Keratinocyte (primary cell): ENCODE measurements at regions not wholly inside any gene's neighbourhood (a gene's known extent, or its start where the extent isn't known, plus 50 kb on each side); places are given as distances from the start of the nearest gene placed in this dataset.

Source experiments
- DNase-seq: peaks from one replicate; pipeline ENCODE4 v3.0.0-alpha.2; 2011; ENCODE audit warnings: low read depth, missing footprints, low spot score
- FAIRE-seq: peaks from 2 replicates; lab custom pipeline; 2011; peaks lifted over from hg19 to GRCh38; lab: Jason Lieb, UNC
- H2AFZ ChIP-seq: 2 replicates; pipeline ENCODE4 v1.6.0; 2012; ENCODE audit warnings: low read length, control low read depth, inconsistent platforms; ENCODE audit not compliant: control insufficient read depth
- H3K27ac ChIP-seq: 2 replicates; pipeline ENCODE4 v1.5.1; 2011; ENCODE audit warnings: low read length; ENCODE audit not compliant: control insufficient read depth, insufficient read depth
- H3K27me3 ChIP-seq: 3 replicates; pipeline ENCODE4 v1.6.0; 2011; ENCODE audit warnings: low read length; ENCODE audit not compliant: control insufficient read depth, insufficient read depth; ENCODE audit errors: extremely low read depth
- H3K36me3 ChIP-seq, 2 experiments: 2 replicates in 1 of 2; 3 replicates in 1 of 2; pipeline ENCODE4 v1.5.1; 2011; ENCODE audit warnings: low read length in 2 of 2, mild to moderate bottlenecking in 1 of 2; ENCODE audit not compliant: control insufficient read depth in 2 of 2, insufficient read depth in 2 of 2; ENCODE audit errors: extremely low read depth in 1 of 2
- H3K4me1 ChIP-seq: 3 replicates; pipeline ENCODE4 v1.5.1; 2011; ENCODE audit warnings: low read length; ENCODE audit not compliant: control insufficient read depth, insufficient read depth; ENCODE audit errors: extremely low read depth
- H3K4me2 ChIP-seq: 3 replicates; pipeline ENCODE4 v1.6.0; 2011; ENCODE audit warnings: low read depth, low read length; ENCODE audit not compliant: control insufficient read depth, insufficient read depth; ENCODE audit errors: extremely low read depth
- H3K4me3 ChIP-seq, 3 experiments: fragments of 200-600 bp in 1 of 3; sonication (generic) in 1 of 3; 2 replicates in 2 of 3; 3 replicates in 1 of 3; pipeline ENCODE4 v1.5.1; 2011 to 2016; ENCODE audit warnings: low read length in 3 of 3, mild to moderate bottlenecking in 3 of 3, control low read depth in 2 of 3, inconsistent platforms in 1 of 3, low read depth in 1 of 3, mixed read lengths in 1 of 3, mixed run types in 1 of 3, moderate library complexity in 1 of 3; ENCODE audit not compliant: control insufficient read depth in 2 of 3, insufficient read depth in 2 of 3; ENCODE audit errors: extremely low read depth in 1 of 3
- H3K79me2 ChIP-seq: 2 replicates; pipeline ENCODE4 v1.6.0; 2012; ENCODE audit warnings: low read length; ENCODE audit not compliant: control insufficient read depth, insufficient read depth
- H3K9ac ChIP-seq: 3 replicates; pipeline ENCODE4 v1.6.0; 2011; ENCODE audit warnings: low read length; ENCODE audit not compliant: control insufficient read depth, insufficient read depth; ENCODE audit errors: extremely low read depth
- H3K9me1 ChIP-seq: 3 replicates; pipeline ENCODE4 v1.6.0; 2011; ENCODE audit warnings: low read length; ENCODE audit not compliant: control insufficient read depth, insufficient read depth; ENCODE audit errors: extremely low read depth
- H3K9me3 ChIP-seq: 2 replicates; pipeline ENCODE4 v1.5.1; 2012; ENCODE audit warnings: low read depth, low read length; ENCODE audit not compliant: control insufficient read depth
- H4K20me1 ChIP-seq: 3 replicates; pipeline ENCODE4 v1.6.0; 2011; ENCODE audit warnings: low read length; ENCODE audit not compliant: control insufficient read depth, insufficient read depth; ENCODE audit errors: extremely low read depth
- EZH2 ChIP-seq: IDR thresholded peaks from one replicate; pipeline ENCODE4 v1.6.1; 2012; ENCODE audit warnings: inconsistent platforms, mild to moderate bottlenecking, low read length, moderate library complexity
- dilution Hi-C: fragments of 300-500 bp; cut with MboI; formaldehyde crosslinking; loops from one replicate; pipeline ENCODE4 v1.7.0; 2020; ENCODE audit warnings: low sequenced_read_pairs; ENCODE audit not compliant: extremely low pct_ligation_motif_present
- TF ChIP-seq, protein P1 (sequence below), 3 experiments: IDR thresholded peaks in 1 of 3; conservative IDR thresholded peaks in 1 of 3; optimal IDR thresholded peaks in 1 of 3; 2 replicates in 2 of 3; 3 replicates in 1 of 3; pipeline versions ENCODE3 to v1.5.1; 2011; ENCODE audit warnings: low read length in 3 of 3, mild to moderate bottlenecking in 3 of 3, moderate library complexity in 2 of 3, control low read depth in 1 of 3, inconsistent platforms in 1 of 3; ENCODE audit not compliant: insufficient read depth in 2 of 3; ENCODE audit errors: extremely low read depth in 1 of 3

DNA sequence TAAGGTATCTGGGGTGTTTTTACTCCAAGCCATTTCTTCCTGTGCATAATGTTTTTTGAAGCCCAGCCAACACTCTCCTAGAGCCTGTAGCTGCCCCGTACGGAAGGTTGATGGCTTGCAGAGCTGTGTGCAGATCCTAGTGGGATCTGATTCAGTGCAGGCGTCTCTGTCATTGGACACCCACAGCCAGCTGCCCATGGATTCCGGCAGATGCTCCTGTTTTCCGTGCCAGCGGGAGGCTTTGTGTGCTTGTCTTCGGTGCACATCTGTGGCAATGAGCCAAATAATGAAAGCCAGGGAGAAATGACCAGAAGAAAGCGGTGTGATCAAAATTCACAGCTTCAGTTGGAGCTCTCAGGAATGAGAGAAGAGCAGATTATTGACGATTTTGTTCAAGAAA lies 426.4 kb downstream of the TYW1 start:
- FAIRE-seq (no peak), DNase-seq (no peak)
- H3K4me1 ChIP-seq = no peaks in the 10 kb centered on the region
- no peaks in the 10 kb centered on the region for H3K79me2 ChIP-seq
- no peaks in the 10 kb centered on the region for H3K9me3 ChIP-seq
- no peak overlapping the region for H3K9ac ChIP-seq
- H3K4me3 ChIP-seq = no peak overlapping the region
- no peaks in the 10 kb centered on the region for H4K20me1 ChIP-seq
- TF ChIP-seq, protein P1, sequence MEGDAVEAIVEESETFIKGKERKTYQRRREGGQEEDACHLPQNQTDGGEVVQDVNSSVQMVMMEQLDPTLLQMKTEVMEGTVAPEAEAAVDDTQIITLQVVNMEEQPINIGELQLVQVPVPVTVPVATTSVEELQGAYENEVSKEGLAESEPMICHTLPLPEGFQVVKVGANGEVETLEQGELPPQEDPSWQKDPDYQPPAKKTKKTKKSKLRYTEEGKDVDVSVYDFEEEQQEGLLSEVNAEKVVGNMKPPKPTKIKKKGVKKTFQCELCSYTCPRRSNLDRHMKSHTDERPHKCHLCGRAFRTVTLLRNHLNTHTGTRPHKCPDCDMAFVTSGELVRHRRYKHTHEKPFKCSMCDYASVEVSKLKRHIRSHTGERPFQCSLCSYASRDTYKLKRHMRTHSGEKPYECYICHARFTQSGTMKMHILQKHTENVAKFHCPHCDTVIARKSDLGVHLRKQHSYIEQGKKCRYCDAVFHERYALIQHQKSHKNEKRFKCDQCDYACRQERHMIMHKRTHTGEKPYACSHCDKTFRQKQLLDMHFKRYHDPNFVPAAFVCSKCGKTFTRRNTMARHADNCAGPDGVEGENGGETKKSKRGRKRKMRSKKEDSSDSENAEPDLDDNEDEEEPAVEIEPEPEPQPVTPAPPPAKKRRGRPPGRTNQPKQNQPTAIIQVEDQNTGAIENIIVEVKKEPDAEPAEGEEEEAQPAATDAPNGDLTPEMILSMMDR (optimal IDR thresholded peaks at IDR 0.05 in 1 of 3, IDR thresholded peaks at IDR 0.05 in 1 of 3, conservative IDR thresholded peaks at IDR 0.05 in 1 of 3; ENCODE audit: extremely low read depth in 1 of 3, insufficient read depth in 2 of 3, low read length in 3 of 3) = no peak
- TF ChIP-seq EZH2 = no peak
- no peak overlapping the region for H2AFZ ChIP-seq
- H3K36me3 ChIP-seq = no peaks in the 10 kb centered on the region
- no peak overlapping the region for H3K27ac ChIP-seq
- H3K9me1 ChIP-seq = no peaks in the 10 kb centered on the region
- H3K27me3 ChIP-seq = no peaks in the 10 kb centered on the region
- dilution Hi-C loops = no loop called here
- no peak overlapping the region for H3K4me2 ChIP-seq

DNA sequence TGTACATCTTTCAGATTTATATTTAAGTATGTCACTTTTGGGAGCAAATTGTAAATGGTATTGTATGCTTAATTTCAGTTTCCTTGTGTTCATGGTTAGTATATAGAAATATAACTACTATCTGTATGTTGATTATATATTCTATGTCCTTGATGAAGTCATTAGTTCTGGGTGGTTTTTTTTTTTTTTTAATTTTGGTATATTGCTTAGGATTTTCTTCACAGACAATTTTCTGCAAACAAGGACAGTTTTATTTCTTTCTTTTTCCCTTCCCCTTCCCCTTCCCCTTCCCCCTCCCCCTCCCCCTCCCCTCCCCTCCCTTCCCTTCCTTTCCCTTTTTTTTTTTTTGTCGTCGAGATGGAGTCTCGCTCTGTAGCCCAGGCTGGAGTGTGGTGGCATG lies 430.0 kb downstream of the TYW1 start:
- DNase-seq (no peak), FAIRE-seq (no peak)
- H3K27ac ChIP-seq = no peak overlapping the region
- no peak overlapping the region for H2AFZ ChIP-seq
- no peak overlapping the region for H3K9ac ChIP-seq
- H3K27me3 ChIP-seq = no peaks in the 10 kb centered on the region
- no peaks in the 10 kb centered on the region for H3K4me1 ChIP-seq
- H3K9me1 ChIP-seq = no peaks in the 10 kb centered on the region
- dilution Hi-C loops = no loop called here
- TF ChIP-seq EZH2 = no peak
- no peak overlapping the region for H3K4me2 ChIP-seq
- no peaks in the 10 kb centered on the region for H4K20me1 ChIP-seq
- no peaks in the 10 kb centered on the region for H3K36me3 ChIP-seq
- H3K9me3 ChIP-seq = no peaks in the 10 kb centered on the region
- no peaks in the 10 kb centered on the region for H3K79me2 ChIP-seq
- no peak overlapping the region for H3K4me3 ChIP-seq

DNA sequence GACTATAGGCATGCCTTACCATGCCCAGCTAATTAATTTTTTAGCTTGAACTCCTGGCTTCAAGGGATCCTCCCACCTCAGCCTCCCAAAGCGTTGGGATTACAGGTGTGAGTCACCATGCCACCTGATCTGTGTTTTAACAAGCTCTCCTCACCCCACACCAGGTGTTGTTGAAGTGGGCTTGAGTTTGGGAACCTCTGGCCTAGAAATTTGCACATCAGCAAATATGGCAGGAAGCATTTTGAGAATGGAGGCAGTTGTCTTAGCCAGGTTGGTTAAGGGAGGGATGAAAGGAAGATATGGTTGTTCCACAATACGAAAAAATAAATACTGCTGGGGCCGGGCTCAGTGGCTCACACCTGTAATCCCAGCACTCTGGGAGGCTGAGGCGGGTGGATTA lies 433.1 kb downstream of the TYW1 start:
- Histone ChIP-seq H2AFZ (no peak overlapping the region), H3K4me3 (no peak overlapping the region), H4K20me1 (no peaks in the 10 kb centered on the region), H3K79me2 (no peaks in the 10 kb centered on the region), H3K27ac (no peak overlapping the region), H3K9ac (no peak overlapping the region), H3K27me3 (no peaks in the 10 kb centered on the region), H3K9me3 (peaks cover 3% of the 10 kb centered on the region), H3K36me3 (no peaks in the 10 kb centered on the region), H3K9me1 (no peaks in the 10 kb centered on the region), H3K4me1 (no peaks in the 10 kb centered on the region), H3K4me2 (no peak overlapping the region)
- TF ChIP-seq EZH2 = no peak
- TF ChIP-seq, protein P1 (optimal IDR thresholded peaks at IDR 0.05 in 1 of 3, IDR thresholded peaks at IDR 0.05 in 1 of 3, conservative IDR thresholded peaks at IDR 0.05 in 1 of 3; ENCODE audit: extremely low read depth in 1 of 3, insufficient read depth in 2 of 3, low read length in 3 of 3) = no peak
- no peak for DNase-seq
- no peak for FAIRE-seq
- dilution Hi-C loops = no loop called here
